Astrocyte (in vitro differentiated cells and primary cell): ENCODE measurements at regions not wholly inside any gene's neighbourhood (a gene's known extent, or its start where the extent isn't known, plus 50 kb on each side); places are given as distances from the start of the nearest gene placed in this dataset.

Experiments used
- CTCF ChIP-seq: IDR thresholded peaks from 2 replicates; pipeline ENCODE4 v1.5.1; 2011; ENCODE audit warnings: low read depth, mild to moderate bottlenecking, inconsistent platforms, low read length, moderate library complexity; ENCODE audit not compliant: insufficient read depth
- EZH2 ChIP-seq: IDR thresholded peaks from 2 replicates; pipeline ENCODE4 v1.6.1; 2012; ENCODE audit warnings: mild to moderate bottlenecking, low read length, inconsistent platforms; ENCODE audit not compliant: insufficient read depth

GRCh38 chr5:118115791-118116190 lies 872.6 kb downstream of the DTWD2 start:
- TF ChIP-seq CTCF (no peak), EZH2 (no peak)
